GM19455 (cell line): ENCODE measurements at regions not wholly inside any gene's neighbourhood (a gene's known extent, or its start where the extent isn't known, plus 50 kb on each side); places are given as distances from the start of the nearest gene placed in this dataset.
A peak's percentile ranks its signal among the peaks of the same experiment; 100 is the strongest.
"Not testable (repeated sequence)": the region's sequence is repeated elsewhere in the genome, so short reads cannot be mapped to it uniquely, and the experiment has no call there.

ENCODE experiments used
- ATAC-seq: cut with Tn5 transposase; IDR thresholded peaks from one replicate; pipeline ENCODE4 v1.9.1; 2021; ENCODE audit not compliant: unreplicated experiment

DNA sequence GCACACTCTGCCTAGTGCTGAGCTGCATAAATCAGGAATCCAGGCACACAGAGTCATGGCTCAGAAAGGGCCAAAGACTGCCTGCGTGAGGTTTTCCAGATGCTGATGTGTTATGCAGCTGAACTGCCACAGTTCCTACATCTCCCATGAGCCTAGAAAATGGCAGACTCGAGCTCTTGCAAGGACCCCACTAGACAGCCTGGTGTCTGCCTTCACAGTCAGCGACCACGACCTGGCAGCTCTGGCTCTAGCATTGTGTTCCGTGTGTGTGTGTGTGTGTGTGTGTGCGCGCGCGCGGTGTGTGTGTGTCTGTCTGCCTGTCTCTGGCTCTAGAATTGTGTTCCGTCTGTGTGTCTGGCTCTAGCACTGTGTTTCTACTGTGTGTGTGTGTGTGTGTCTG, 203.6 kb upstream of the AGTR2 start:
- no peak for ATAC-seq

GRCh38 chrX:115968436-115969252, 201.9 kb upstream of the AGTR2 start:
- ATAC-seq, result peak; percentile 83

DNA sequence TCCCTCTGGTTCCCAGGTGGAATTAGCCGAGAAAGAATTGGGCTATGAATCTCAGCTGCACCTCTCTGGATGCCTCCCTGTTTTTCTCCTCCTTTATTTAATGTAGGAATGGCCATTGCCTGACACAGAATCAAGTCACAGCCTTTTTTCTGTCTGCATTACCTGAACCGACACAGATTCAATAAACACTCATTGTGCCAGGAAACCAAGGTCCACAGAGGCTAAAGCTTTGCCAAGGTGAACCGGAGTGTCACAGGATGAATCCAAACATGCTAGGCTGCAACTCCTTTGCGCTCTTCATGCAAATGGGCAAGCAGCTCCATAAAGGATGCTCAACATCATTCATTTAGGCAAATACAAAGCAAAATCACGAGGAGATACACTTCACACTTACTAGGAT, 199.8 kb upstream of the AGTR2 start:
- no peak for ATAC-seq

DNA sequence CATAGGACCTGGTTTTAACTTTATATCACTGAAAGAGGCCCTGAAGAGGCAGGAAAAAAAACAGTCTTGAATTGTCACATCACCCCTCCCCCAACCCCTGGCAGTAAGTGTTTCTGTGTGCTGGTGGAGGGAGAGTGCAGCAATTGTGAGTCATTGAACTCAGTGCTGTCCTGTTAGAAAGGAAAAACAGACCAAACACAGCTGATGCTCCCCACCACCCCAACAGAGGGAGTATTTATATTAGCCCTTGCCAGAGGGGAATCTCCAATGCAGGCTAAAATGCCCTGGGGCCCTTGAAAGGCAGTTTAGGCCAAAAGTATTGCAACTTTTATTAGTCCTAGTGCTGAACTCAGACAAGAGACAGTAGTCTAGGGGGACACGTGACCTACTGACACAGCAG, 197.8 kb upstream of the AGTR2 start:
- ATAC-seq, result no peak

DNA sequence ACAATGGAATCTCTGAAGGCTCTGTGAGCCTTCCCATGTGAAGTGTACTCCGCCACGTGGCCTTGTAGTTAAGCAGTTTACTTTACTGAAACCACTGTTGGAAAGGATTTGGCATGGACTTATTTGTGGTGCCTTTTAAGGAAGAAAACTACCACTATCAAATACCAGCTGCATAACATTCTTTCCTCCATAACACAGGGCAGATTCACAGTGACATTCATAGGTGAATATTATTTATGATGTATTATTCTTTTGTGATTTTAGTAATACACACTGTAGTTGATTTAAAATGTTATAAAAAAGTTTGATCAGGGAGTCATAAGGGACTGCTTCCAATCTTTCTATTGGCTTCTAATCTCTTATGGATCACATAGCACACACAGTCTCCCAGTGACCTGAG, 192.5 kb upstream of the AGTR2 start:
- ATAC-seq, result no peak

- ATAC-seq, result not testable (repeated sequence)
Measured at GRCh38 chrX:115983148-115983547, 187.4 kb upstream of the AGTR2 start.

GRCh38 chrX:115987464-115987863, 183.1 kb upstream of the AGTR2 start:
- not testable (repeated sequence) for ATAC-seq

GRCh38 chrX:115988825-115989224, 181.7 kb upstream of the AGTR2 start:
- no peak for ATAC-seq

- no peak for ATAC-seq
Measured at GRCh38 chrX:115989686-115990085, 180.9 kb upstream of the AGTR2 start.

GRCh38 chrX:116009346-116009745, 161.2 kb upstream of the AGTR2 start:
- peak; percentile 6 for ATAC-seq

DNA sequence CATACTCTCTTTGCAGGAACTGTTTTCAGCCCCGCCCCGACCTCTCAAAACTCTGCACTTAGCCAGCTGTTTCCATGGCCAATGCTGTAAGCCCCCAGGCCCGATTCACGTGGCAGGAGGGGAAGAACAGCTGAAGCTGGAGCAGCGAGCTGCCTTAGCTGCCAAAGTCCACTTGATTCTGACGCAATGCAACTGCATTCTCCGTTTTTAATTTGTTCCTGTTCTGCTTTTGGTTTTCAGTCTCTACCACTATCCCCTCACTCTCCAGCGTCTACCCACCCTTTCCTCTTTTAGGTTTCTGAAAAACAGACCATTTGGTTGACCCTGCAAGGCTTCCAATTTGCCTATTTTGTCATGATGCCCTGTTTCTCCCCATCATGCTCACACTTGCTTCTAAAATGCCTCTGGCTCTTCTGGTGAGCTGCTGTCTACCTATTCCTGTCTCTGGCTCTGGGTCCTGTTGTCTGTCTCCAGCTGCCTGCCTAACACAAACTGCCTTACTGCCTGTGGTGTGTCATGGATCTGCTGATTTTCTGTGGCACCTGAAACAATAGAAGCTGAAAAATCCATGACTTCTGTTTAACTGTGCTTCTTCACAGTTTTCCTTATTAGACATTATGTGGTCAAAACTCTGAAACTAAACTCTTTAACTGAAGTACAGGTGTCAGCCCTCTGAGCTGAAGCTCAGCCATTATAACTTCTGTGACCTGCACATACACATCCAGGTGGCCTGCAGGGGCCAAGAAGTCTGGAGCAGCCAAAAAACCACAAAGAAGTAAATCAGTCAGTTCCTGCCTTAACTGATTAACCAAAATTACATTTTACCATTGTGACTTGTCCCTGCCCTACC, 160.5 kb upstream of the AGTR2 start:
- peak; percentile 88 for ATAC-seq

DNA sequence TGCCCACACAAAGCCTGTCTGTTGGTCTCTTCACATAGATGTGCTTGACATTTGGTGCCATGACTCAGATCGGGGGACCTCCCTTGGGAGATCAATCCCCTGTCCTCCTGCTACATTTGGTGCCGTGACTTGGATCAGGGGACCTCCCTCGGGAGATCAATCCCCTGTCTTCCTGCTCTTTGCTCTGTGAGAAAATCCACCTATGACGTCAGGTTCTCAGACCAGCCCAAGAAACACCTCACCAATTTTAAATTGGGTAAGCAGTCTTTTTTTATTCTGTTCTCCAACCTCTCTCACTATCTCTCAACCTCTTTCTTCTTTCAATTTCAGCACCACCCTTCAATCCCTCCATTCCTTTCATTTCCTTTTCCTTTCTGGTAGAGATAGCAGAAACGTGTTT, 159.6 kb upstream of the AGTR2 start:
- no peak for ATAC-seq

DNA sequence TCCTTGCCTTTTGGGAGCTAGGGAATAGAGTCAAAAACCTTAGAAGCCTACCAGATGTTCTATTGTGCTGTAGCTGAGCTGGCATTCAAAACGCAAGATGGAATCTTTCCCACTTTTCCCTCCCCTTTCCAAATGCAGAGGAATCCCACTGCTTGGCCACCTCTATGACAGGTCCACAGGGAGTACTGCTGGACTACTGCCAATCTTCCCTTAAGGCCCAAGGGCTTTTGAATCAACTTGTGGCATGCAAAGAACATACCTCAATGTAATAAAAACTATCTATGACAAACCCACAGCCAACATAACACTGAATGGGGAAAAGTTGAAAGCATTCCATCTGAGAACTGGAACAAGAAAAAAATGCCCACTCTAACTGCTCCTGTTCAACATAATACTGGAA, 139.2 kb upstream of the AGTR2 start:
- no peak for ATAC-seq
